Eye (tissue), 1 donor: ENCODE measurements at regions not wholly inside any gene's neighbourhood (a gene's known extent, or its start where the extent isn't known, plus 50 kb on each side); places are given as distances from the start of the nearest gene placed in this dataset.

ENCODE experiments used
- DNase-seq: peaks from one replicate; pipeline ENCODE4 v3.0.0-alpha.2; 2015

GRCh38 chr3:34319881-34320280 lies 521.5 kb downstream of the PDCD6IP start:
- DNase-seq, result no peak

- DNase-seq, result no peak
Measured at GRCh38 chr3:34323517-34323916, 525.1 kb downstream of the PDCD6IP start.

- DNase-seq, result no peak
Measured at GRCh38 chr3:34346656-34347055, 548.2 kb downstream of the PDCD6IP start.

GRCh38 chr3:34351882-34352777 lies 553.7 kb downstream of the PDCD6IP start:
- no peak for DNase-seq

GRCh38 chr3:34352778-34353331 lies 554.4 kb downstream of the PDCD6IP start:
- DNase-seq, result no peak

- DNase-seq, result no peak
Measured at GRCh38 chr3:34357461-34357860, 559.0 kb downstream of the PDCD6IP start.

- DNase-seq, result no peak
Measured at GRCh38 chr3:34359064-34359463, 560.6 kb downstream of the PDCD6IP start.

GRCh38 chr3:34360713-34361112 lies 562.3 kb downstream of the PDCD6IP start:
- DNase-seq, result no peak

- DNase-seq, result no peak
Measured at GRCh38 chr3:34361921-34362320, 563.5 kb downstream of the PDCD6IP start.

GRCh38 chr3:34362910-34363309 lies 564.5 kb downstream of the PDCD6IP start:
- no peak for DNase-seq

GRCh38 chr3:34363881-34364280 lies 565.5 kb downstream of the PDCD6IP start:
- no peak for DNase-seq

GRCh38 chr3:34364335-34364734 lies 565.9 kb downstream of the PDCD6IP start:
- peak; percentile 6 for DNase-seq

- DNase-seq, result no peak
Measured at GRCh38 chr3:34365231-34365630, 566.8 kb downstream of the PDCD6IP start.

- DNase-seq, result no peak
Measured at GRCh38 chr3:34365771-34366170, 567.3 kb downstream of the PDCD6IP start.

- no peak for DNase-seq
Measured at GRCh38 chr3:34367521-34367920, 569.1 kb downstream of the PDCD6IP start.

- no peak for DNase-seq
Measured at GRCh38 chr3:34374521-34374920, 576.1 kb downstream of the PDCD6IP start.

GRCh38 chr3:34376691-34377090 lies 578.3 kb downstream of the PDCD6IP start:
- no peak for DNase-seq

GRCh38 chr3:34377961-34378360 lies 579.5 kb downstream of the PDCD6IP start:
- no peak for DNase-seq

GRCh38 chr3:34381243-34381642 lies 582.8 kb downstream of the PDCD6IP start:
- no peak for DNase-seq

GRCh38 chr3:34382859-34383258 lies 584.4 kb downstream of the PDCD6IP start:
- no peak for DNase-seq

- no peak for DNase-seq
Measured at GRCh38 chr3:34386309-34386708, 587.9 kb downstream of the PDCD6IP start.

- no peak for DNase-seq
Measured at GRCh38 chr3:34387826-34388564, 589.6 kb downstream of the PDCD6IP start.

- DNase-seq, result no peak
Measured at GRCh38 chr3:34388830-34389229, 590.4 kb downstream of the PDCD6IP start.
